Heart left ventricle (tissue), 13 donors: ENCODE measurements at regions not wholly inside any gene's neighbourhood (a gene's known extent, or its start where the extent isn't known, plus 50 kb on each side); places are given as distances from the start of the nearest gene placed in this dataset.

Experiments
- POLR2A ChIP-seq, 2 donors: fragments of 450-650 bp; IDR thresholded peaks; one replicate each; pipeline ENCODE4 v1.6.1; 2017; ENCODE audit warnings: antibody characterized with exemption in 2 of 2, mild to moderate bottlenecking in 2 of 2, moderate library complexity in 2 of 2
- TF ChIP-seq, protein P1 (sequence below), 12 donors: fragments of 200-600 bp; sonication (generic) in 4 of 12; IDR thresholded peaks; one replicate each; pipeline versions ENCODE4 v1.5.0 to v1.8.0; 2018 to 2022; ENCODE audit warnings: antibody characterized with exemption in 12 of 12, mild to moderate bottlenecking in 5 of 12
- donor health status: ischemic (EF 13 %, LVEDD 7.1; RV severe dilation, severe dysfunction).
- donor health status: DM: no; HTN: yes; CAD: no.
- donor health status: DM: no; HTN: no; CAD: no.
- donor health status: ischemic (EF 25% LVEDD 6.9; RV normal size, moderate dysfunction).
- donor health status: ischemic (EF 25% LVEDD 5.7; RV mildly dilated, moderate dysfunction).
- donor health status: ischemic (EF 35%, LVEDD 5.7; RV mildly dilated, moderate dysfunction).
- donor health status: nonischemic (EF 11% LVEDD 7.7; RV severe dilation, severe dysfunction).
- donor health status: DM: yes; HTN: yes; CAD: no.
- donor health status: PGD.
- donor health status: ischemic (EF 29% LVEDD 5.4; RV normal size, mild dysfunction).
- donor health status: nonischemic (EF 23%, LVEDD 6.1; RV moderate dilation, normal function).

GRCh38 chr2:57563015-57563414, 483.6 kb upstream of the VRK2 start:
- no peak for TF ChIP-seq POLR2A (IDR thresholded peaks at IDR 0.05)
- TF ChIP-seq, protein P1, sequence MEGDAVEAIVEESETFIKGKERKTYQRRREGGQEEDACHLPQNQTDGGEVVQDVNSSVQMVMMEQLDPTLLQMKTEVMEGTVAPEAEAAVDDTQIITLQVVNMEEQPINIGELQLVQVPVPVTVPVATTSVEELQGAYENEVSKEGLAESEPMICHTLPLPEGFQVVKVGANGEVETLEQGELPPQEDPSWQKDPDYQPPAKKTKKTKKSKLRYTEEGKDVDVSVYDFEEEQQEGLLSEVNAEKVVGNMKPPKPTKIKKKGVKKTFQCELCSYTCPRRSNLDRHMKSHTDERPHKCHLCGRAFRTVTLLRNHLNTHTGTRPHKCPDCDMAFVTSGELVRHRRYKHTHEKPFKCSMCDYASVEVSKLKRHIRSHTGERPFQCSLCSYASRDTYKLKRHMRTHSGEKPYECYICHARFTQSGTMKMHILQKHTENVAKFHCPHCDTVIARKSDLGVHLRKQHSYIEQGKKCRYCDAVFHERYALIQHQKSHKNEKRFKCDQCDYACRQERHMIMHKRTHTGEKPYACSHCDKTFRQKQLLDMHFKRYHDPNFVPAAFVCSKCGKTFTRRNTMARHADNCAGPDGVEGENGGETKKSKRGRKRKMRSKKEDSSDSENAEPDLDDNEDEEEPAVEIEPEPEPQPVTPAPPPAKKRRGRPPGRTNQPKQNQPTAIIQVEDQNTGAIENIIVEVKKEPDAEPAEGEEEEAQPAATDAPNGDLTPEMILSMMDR (IDR thresholded peaks at IDR 0.05), result no peak
